ENCODE measurements at regions not wholly inside any gene's neighbourhood (a gene's known extent, or its start where the extent isn't known, plus 50 kb on each side); places are given as distances from the start of the nearest gene placed in this dataset.

DNA sequence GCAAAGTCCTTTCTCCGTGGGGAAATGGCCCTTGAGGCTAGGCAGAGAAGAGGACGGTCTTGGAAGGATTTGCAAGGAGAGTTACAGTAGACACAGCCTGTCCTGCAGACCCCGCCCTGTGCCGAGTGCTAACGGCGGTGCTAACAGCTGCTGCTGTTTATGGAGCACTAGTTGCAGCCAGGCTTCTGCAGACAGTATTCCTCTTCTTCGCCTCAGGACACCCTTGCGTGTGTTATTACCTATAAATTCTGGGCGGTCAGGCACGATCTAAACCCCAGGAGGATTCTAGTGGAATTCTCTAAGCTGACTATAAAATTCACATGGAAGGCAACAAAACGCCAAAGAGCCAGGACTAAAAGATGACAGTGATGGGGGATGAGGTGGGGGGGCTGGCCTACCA, 139.8 kb downstream of the GLI2 start:
- no peaks in the 10 kb centered on the region for H3K36me3 ChIP-seq

DNA sequence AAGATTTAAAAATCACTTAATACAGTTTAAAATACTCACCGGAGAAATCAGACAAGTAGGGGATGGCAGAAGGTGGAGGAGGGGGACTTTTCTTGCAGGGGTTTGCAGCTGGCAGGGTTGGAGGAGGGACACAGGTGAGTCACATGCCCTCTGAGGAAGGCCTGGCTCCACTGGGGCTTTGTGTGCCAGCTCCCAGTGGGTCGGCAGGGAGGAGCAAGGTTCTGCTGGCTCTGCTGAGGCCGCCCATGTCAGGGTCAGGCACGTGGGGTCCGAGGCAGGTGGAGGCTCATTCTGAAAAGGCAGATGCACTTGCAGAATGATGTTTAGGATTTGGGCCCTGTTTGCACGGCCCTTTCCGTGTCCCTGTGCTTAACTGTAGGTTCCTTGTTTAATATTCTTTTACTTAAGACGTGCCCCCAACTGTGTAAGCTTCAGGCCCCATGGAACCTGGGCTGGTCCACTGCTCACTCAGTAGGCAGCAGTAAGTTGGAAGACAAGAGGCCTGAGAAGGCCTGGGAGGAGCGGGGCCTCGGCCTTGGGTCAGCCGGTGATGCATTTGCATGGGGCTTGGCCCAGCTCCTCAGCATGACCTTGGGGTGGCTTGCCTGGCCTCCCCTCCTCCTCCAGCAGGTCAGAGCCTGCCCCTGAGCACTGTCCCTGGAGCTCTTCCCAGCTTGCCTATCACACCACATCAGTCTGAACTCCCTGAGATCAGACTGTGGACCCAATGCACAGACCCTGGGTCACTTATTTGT, 141.0 kb downstream of the GLI2 start:
- no peaks in the 10 kb centered on the region for H3K4me1 ChIP-seq
- no peak overlapping the region for H3K27ac ChIP-seq
- H3K4me3 ChIP-seq = no peak overlapping the region
- H3K36me3 ChIP-seq = no peaks in the 10 kb centered on the region
- no peaks in the 10 kb centered on the region for H3K27me3 ChIP-seq
- H3K9me3 ChIP-seq = no peaks in the 10 kb centered on the region
- 87 to 90% methylated on average over 6 to 11 of the region's 11 CpGs for WGBS, 2 donors
- DNase-seq (no peak), ATAC-seq (ENCODE audit: low FRiP score in 2 of 2) (no peak)
- TF ChIP-seq EP300 (IDR thresholded peaks at IDR 0.05) (no peak), POLR2A (IDR thresholded peaks at IDR 0.05) (no peak), POLR2AphosphoS5 (IDR thresholded peaks at IDR 0.05) (no peak)
- TF ChIP-seq, protein P1, sequence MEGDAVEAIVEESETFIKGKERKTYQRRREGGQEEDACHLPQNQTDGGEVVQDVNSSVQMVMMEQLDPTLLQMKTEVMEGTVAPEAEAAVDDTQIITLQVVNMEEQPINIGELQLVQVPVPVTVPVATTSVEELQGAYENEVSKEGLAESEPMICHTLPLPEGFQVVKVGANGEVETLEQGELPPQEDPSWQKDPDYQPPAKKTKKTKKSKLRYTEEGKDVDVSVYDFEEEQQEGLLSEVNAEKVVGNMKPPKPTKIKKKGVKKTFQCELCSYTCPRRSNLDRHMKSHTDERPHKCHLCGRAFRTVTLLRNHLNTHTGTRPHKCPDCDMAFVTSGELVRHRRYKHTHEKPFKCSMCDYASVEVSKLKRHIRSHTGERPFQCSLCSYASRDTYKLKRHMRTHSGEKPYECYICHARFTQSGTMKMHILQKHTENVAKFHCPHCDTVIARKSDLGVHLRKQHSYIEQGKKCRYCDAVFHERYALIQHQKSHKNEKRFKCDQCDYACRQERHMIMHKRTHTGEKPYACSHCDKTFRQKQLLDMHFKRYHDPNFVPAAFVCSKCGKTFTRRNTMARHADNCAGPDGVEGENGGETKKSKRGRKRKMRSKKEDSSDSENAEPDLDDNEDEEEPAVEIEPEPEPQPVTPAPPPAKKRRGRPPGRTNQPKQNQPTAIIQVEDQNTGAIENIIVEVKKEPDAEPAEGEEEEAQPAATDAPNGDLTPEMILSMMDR (IDR thresholded peaks at IDR 0.05) = no peak

More for the DNA sequence above, 139.8 kb downstream of the GLI2 start:
- peak in 1 of 2 donors; percentile 44 for ATAC-seq (ENCODE audit: low FRiP score in 2 of 2)
- Histone ChIP-seq H3K9me3 (no peaks in the 10 kb centered on the region), H3K4me1 (no peaks in the 10 kb centered on the region), H3K4me3 (no peak overlapping the region), H3K27ac (no peak overlapping the region), H3K27me3 (no peaks in the 10 kb centered on the region)
- no peak for DNase-seq
- TF ChIP-seq, protein P1 (IDR thresholded peaks at IDR 0.05) = no peak
- TF ChIP-seq EP300 (IDR thresholded peaks at IDR 0.05) (no peak), POLR2A (IDR thresholded peaks at IDR 0.05) (no peak), POLR2AphosphoS5 (IDR thresholded peaks at IDR 0.05) (no peak)
- 86 to 88% methylated on average over 11 of the region's 11 CpGs for WGBS, 2 donors

DNA sequence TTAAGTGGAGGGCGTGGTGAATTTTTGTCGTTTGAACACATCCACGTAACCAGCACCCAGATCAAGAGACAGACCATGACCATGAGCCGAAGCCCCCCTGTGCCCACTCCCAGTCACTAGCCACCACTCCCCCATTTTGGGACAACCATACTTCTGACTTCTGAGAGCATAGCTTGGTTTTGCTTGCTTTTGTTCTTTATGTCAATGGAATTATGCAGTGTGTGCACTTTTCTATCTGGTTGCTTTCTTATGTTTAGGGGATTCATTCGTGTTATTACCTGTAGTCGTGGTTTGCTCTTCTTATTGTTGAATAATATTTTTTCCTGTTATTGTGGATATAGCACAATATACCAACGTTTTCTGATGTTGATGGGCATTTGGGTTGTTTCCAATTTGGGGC, 141.7 kb downstream of the GLI2 start:
- Histone ChIP-seq H3K27me3 (no peaks in the 10 kb centered on the region), H3K27ac (no peak overlapping the region), H3K9me3 (no peaks in the 10 kb centered on the region), H3K36me3 (no peaks in the 10 kb centered on the region), H3K4me1 (no peaks in the 10 kb centered on the region), H3K4me3 (no peak overlapping the region)
- 80 to 87% methylated on average over 7 of the region's 7 CpGs for WGBS, 2 donors
- TF ChIP-seq POLR2A (IDR thresholded peaks at IDR 0.05) (no peak), POLR2AphosphoS5 (IDR thresholded peaks at IDR 0.05) (no peak), EP300 (IDR thresholded peaks at IDR 0.05) (no peak)
- TF ChIP-seq, protein P1 (IDR thresholded peaks at IDR 0.05) = no peak
- ATAC-seq (ENCODE audit: low FRiP score in 2 of 2) = no peak
- no peak for DNase-seq

DNA sequence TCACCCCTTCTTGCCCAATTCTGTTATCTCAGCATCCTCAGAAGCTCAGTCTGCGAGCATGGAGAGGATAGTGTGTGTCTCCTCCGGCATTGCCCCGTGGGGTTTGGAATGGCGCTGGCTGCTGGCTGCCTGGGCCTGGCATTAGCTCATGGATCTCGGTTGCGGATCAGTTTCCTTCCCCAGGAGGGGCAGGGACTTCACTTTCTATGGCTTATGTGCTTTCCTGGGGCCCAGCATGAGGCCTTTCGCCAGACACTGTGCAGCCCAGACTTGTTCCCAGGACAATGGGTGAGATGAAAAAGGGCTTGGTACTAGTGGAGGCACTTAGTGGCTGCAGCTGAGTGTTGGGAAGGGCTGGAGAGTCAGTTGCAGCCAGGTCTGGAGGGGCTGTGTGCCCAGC, 143.3 kb downstream of the GLI2 start:
- 84 to 93% methylated on average over 7 of the region's 7 CpGs for WGBS, 2 donors
- Histone ChIP-seq H3K27ac (no peak overlapping the region), H3K9me3 (no peaks in the 10 kb centered on the region), H3K4me1 (no peaks in the 10 kb centered on the region), H3K27me3 (no peaks in the 10 kb centered on the region), H3K4me3 (no peak overlapping the region), H3K36me3 (no peaks in the 10 kb centered on the region)
- no peak for ATAC-seq (ENCODE audit: low FRiP score in 2 of 2)
- TF ChIP-seq, protein P1 (IDR thresholded peaks at IDR 0.05) = no peak
- no peak for TF ChIP-seq POLR2A (IDR thresholded peaks at IDR 0.05)
- TF ChIP-seq POLR2AphosphoS5 (IDR thresholded peaks at IDR 0.05) = no peak
- no peak for TF ChIP-seq EP300 (IDR thresholded peaks at IDR 0.05)
- DNase-seq = no peak

All from upper lobe of left lung (tissue), 6 donors.